ENCODE measurements at regions not wholly inside any gene's neighbourhood (a gene's known extent, or its start where the extent isn't known, plus 50 kb on each side); places are given as distances from the start of the nearest gene placed in this dataset.

- Histone ChIP-seq H2AFZ (no peak overlapping the region), H3K9me2 (ENCODE audit: insufficient read depth) (no peaks in the 10 kb centered on the region), H3K4me3 (no peak overlapping the region), H3K27me3 (ENCODE audit: insufficient read depth) (no peaks in the 10 kb centered on the region), H3K79me2 (replicated peaks; ENCODE audit: insufficient read depth) (no peaks in the 10 kb centered on the region), H3F3A (replicated peaks; ENCODE audit: low read depth) (no peaks in the 10 kb centered on the region), H3K36me3 (ENCODE audit: insufficient read depth) (no peaks in the 10 kb centered on the region), H4K20me1 (replicated peaks; ENCODE audit: insufficient read depth) (no peaks in the 10 kb centered on the region), H3K4me1 (ENCODE audit: insufficient read depth) (0 out of 2 replicates have a peak, but pooled peaks cover 5% of the 10 kb centered on the region), H3K27ac (ENCODE audit: low read depth) (no peak overlapping the region), H3K4me2 (no peak overlapping the region)
- no peaks in the 10 kb centered on the region for H3K27me3 Mint-ChIP-seq (ENCODE audit: insufficient read depth, low read depth, poor library complexity)
- no peaks in the 10 kb centered on the region for H3K9me3 Mint-ChIP-seq
- no peak overlapping the region for H3K27ac Mint-ChIP-seq
- TF ChIP-seq ETS1 (IDR thresholded peaks at IDR 0.05) (no peak), ZNF331 (CRISPR knock-in tag; IDR thresholded peaks at IDR 0.05; ENCODE audit: low read depth) (no peak), JUNB (IDR thresholded peaks at IDR 0.05; ENCODE audit: unreplicated experiment) (no peak), CTCF (conservative IDR thresholded peaks at IDR 0.05; ENCODE audit: low read depth in 2 of 2) (no peak), NANOG (IDR thresholded peaks at IDR 0.05; ENCODE audit: borderline replicate concordance) (no peak), EZH2phosphoT487 (IDR thresholded peaks at IDR 0.05; ENCODE audit: unreplicated experiment) (no peak)
- H3K4me1 Mint-ChIP-seq, result no peaks in the 10 kb centered on the region
- no peak for ATAC-seq
- H3K36me3 Mint-ChIP-seq (ENCODE audit: low read depth), result no peaks in the 10 kb centered on the region
- H3K4me3 Mint-ChIP-seq, result no peak overlapping the region
- no peak for DNase-seq (ENCODE audit: low spot score)
These were observed 611.0 kb downstream of the KCNJ3 start for GRCh38 chr2:155309483-155309882.

- Histone ChIP-seq H3F3A (replicated peaks; ENCODE audit: low read depth) (no peaks in the 10 kb centered on the region), H3K4me3 (no peak overlapping the region), H4K20me1 (replicated peaks; ENCODE audit: insufficient read depth) (no peaks in the 10 kb centered on the region), H3K27me3 (ENCODE audit: insufficient read depth) (no peaks in the 10 kb centered on the region), H3K79me2 (replicated peaks; ENCODE audit: insufficient read depth) (no peaks in the 10 kb centered on the region), H3K9me2 (ENCODE audit: insufficient read depth) (no peaks in the 10 kb centered on the region), H3K4me2 (no peak overlapping the region), H2AFZ (no peak overlapping the region), H3K36me3 (ENCODE audit: insufficient read depth) (no peaks in the 10 kb centered on the region), H3K4me1 (ENCODE audit: insufficient read depth) (no peaks in the 10 kb centered on the region), H3K27ac (ENCODE audit: low read depth) (no peak overlapping the region)
- no peak overlapping the region for H3K27ac Mint-ChIP-seq
- no peaks in the 10 kb centered on the region for H3K27me3 Mint-ChIP-seq (ENCODE audit: insufficient read depth, low read depth, poor library complexity)
- no peak for ATAC-seq
- H3K4me3 Mint-ChIP-seq, result no peak overlapping the region
- no peaks in the 10 kb centered on the region for H3K4me1 Mint-ChIP-seq
- no peaks in the 10 kb centered on the region for H3K9me3 Mint-ChIP-seq
- DNase-seq (ENCODE audit: low spot score), result no peak
- H3K36me3 Mint-ChIP-seq (ENCODE audit: low read depth), result no peaks in the 10 kb centered on the region
- TF ChIP-seq POLR2AphosphoS5 (IDR thresholded peaks at IDR 0.05; ENCODE audit: low read depth) (no peak), ETS1 (IDR thresholded peaks at IDR 0.05) (no peak), CREB1 (CRISPR knock-in tag; IDR thresholded peaks at IDR 0.05; ENCODE audit: low read depth) (no peak), EZH2 (IDR thresholded peaks at IDR 0.05; ENCODE audit: low read depth, unreplicated experiment) (no peak), ZNF114 (CRISPR knock-in tag; IDR thresholded peaks at IDR 0.05) (no peak), REST (IDR thresholded peaks at IDR 0.05; ENCODE audit: unreplicated experiment) (no peak), STAT1 (IDR thresholded peaks at IDR 0.05; ENCODE audit: unreplicated experiment) (no peak), EZH2phosphoT487 (IDR thresholded peaks at IDR 0.05; ENCODE audit: unreplicated experiment) (no peak), NANOG (IDR thresholded peaks at IDR 0.05; ENCODE audit: borderline replicate concordance) (no peak)
These were observed 610.0 kb downstream of the KCNJ3 start for GRCh38 chr2:155308367-155309009.

Data from GM23338 (cell line).